Left ventricle myocardium superior (tissue), 1 donor: ENCODE measurements at regions not wholly inside any gene's neighbourhood (a gene's known extent, or its start where the extent isn't known, plus 50 kb on each side); places are given as distances from the start of the nearest gene placed in this dataset.
"Not testable (repeated sequence)": the region's sequence is repeated elsewhere in the genome, so short reads cannot be mapped to it uniquely, and the experiment has no call there.

ENCODE experiments used
- ATAC-seq: fragments of 200-7000 bp; cut with Tn5 transposase; one replicate; pipeline ENCODE4 v1.9.1; 2020; ENCODE audit warnings: mild to moderate bottlenecking, moderate library complexity
- DNase-seq: peaks from one replicate; pipeline ENCODE4 v3.0.0-alpha.2; 2020
- intact Hi-C: fragments of 100-400 bp; cut with micrococcal nuclease; formaldehyde crosslinking; loops from one replicate; pipeline ENCODE4 v1.11.0; 2022
- donor health status: DM: no; HTN: yes; CAD: no; lungs with severe emphysema.

GRCh38 chr1:120648915-120649623 lies 74.7 kb upstream of the NBPF26 start:
- DNase-seq, intact Hi-C loops: not testable (repeated sequence)
- peak; percentile 58 for ATAC-seq

- DNase-seq, ATAC-seq, intact Hi-C loops: not testable (repeated sequence)
Observed at GRCh38 chr1:120649730-120650129, 74.0 kb upstream of the NBPF26 start.

- peak; percentile 22 for ATAC-seq
- intact Hi-C loops, DNase-seq: not testable (repeated sequence)
Observed at GRCh38 chr1:120654114-120654513, 69.6 kb upstream of the NBPF26 start.

DNA sequence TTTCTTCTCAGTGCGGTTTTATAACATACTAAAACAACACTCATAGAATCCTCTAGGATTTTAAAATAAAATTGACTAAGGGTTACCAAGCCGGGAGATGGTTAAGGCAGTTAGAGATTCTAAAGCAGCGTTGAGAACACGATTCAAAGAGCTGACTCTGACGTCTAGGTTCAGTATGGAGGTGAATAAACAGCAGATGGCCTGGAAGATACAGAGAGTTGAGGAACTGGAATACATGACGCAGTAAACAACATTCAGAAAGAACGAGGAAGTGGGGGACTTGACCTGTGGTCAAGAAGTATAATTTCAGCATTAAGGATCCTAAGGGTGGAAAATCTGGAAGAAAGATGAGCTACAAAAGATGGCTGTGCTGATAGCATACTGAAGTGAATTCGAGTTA lies 68.4 kb upstream of the NBPF26 start:
- DNase-seq, intact Hi-C loops: not testable (repeated sequence)
- peak; percentile 30 for ATAC-seq

DNA sequence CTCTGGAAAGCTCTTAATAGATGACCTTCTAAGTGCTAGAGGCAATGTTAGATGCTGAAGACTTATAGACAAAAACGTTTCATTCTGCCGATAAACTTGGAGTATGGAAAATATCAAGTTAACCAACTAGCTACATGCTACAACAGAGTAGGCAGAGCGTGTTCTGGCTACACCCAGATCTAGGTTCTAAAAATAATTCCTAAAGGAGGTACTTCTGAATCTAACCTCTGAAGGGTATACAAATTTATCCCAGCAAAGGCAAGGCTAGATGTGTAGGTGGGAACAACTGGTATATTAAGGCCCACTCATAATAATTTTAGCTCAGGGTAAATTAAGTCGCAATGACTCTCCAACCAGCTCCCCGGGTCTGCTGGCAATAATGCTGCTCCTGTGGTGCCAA lies 67.6 kb upstream of the NBPF26 start:
- peak; percentile 95 for ATAC-seq
- DNase-seq, intact Hi-C loops: not testable (repeated sequence)

DNA sequence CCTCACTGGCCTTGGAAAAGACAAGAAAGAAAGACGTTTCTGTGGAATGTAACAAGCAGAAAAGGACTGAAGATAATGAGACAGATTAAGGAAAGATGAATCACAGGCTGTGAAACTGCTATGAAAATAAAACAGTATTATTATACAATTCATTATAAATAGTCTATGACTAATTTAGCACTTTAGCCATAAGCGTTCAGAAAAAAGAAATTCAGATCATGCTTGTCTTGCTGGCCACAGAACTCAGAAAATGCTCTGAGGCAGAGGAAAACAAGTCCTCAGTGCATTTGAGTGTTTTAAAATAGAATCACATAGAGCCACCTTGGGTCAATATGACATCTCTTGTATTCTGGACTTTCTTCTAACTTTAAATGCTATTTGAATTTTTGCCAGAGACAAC lies 65.9 kb upstream of the NBPF26 start:
- DNase-seq, intact Hi-C loops, ATAC-seq: not testable (repeated sequence)

- DNase-seq, intact Hi-C loops, ATAC-seq: not testable (repeated sequence)
Observed at GRCh38 chr1:120658622-120659021, 65.1 kb upstream of the NBPF26 start.

DNA sequence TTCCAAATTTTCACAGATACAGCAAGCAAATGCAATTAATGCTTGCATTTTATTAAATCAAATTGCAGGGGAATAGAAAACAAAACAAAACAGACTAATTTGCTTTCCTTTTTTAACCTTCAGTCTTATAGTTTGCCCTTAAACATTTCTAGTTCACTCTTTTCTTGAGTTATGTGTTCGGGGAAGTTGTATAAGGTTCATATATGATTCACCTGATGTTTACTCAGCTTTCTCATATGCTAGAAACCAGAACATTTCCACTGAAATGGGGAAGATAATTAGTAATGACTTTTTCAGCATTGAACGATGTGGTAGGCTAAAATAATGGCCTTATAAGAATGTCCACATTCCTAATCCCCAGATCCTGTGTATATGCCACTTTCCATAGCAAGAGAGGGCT lies 64.6 kb upstream of the NBPF26 start:
- ATAC-seq, DNase-seq, intact Hi-C loops: not testable (repeated sequence)

GRCh38 chr1:120664376-120665249 lies 59.1 kb upstream of the NBPF26 start:
- DNase-seq, intact Hi-C loops: not testable (repeated sequence)
- ATAC-seq, result peak; percentile 61

DNA sequence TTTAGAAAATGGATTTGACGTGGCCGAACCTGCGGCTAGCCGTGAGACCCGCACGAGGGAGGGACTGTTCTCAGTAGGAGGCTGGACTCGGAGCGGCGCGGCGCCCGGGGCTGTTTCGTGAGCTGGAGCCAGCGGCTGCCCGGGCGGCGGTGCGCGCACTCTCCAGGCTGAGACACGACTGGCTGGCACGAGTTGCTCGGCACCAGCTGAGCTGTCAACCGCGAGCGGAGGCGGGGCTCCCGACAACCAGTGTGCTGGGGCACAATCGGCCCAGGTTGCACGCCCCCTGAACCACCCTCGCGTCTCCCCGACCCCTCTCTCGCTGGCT lies 58.5 kb upstream of the NBPF26 start:
- peak; percentile 100 for ATAC-seq
- DNase-seq, intact Hi-C loops: not testable (repeated sequence)

- ATAC-seq, intact Hi-C loops, DNase-seq: not testable (repeated sequence)
Observed at GRCh38 chr1:120668187-120668586, 55.6 kb upstream of the NBPF26 start.
